ENCODE measurements at regions not wholly inside any gene's neighbourhood (a gene's known extent, or its start where the extent isn't known, plus 50 kb on each side); places are given as distances from the start of the nearest gene placed in this dataset.

DNA sequence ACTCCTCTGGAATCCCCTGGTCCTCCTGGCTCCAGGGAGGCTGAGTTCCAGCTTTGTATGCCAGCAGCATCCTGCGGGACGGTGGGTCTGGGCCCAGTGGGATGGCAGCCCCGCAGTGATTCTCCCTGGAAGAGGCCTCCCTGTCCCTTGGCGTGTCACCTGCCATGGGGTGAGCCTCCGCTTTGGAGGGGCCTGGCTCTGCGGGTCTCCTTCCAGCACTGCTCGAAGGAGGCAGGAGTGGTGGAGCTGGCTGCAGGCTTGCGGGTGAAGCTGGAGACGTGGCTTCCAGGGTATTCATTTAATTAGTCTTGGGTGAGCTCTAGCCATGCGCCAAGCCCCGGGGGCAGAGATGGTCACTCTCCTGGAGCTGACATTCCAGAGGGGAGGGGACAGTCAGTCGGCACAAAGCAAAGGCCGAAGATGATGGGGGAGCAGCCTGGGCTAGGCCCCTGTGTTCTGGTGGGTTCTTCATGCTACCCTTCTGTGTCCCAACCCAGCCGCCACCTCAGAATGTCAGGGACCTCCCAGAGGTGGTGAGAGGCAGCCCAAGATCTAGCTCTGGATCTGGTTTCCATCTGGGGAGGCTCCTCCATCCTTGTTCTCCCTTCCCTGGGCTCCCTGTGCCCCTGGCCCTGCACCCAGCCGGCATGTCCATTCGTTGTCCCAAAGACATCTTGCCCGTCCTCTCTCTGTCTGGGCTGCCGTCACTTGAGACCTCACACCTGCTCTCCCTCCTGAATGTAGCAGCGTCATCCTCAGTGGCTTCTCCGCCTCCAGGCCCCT lies 1332.5 kb downstream of the BRD1 start:
- no peak for ATAC-seq

GRCh38 chr22:48494256-48494967 lies 1333.3 kb downstream of the BRD1 start:
- no peaks in the 10 kb centered on the region for H3K4me1 ChIP-seq (ENCODE audit: insufficient read depth, low read length)
- no peak for DNase-seq
- H2AFZ ChIP-seq (ENCODE audit: low read length), result no peak overlapping the region
- no TSS peak for BruUV-seq (replicated peaks)
- ChIA-PET POLR2A (ENCODE audit: unreplicated experiment) (no interaction called here), CTCF (no interaction called here)
- H3K9me2 ChIP-seq (replicated peaks; ENCODE audit: low read length), result no peaks in the 10 kb centered on the region
- intact Hi-C loops (cut with micrococcal nuclease), result no loop called here
- ATAC-seq, result no peak
- no peak overlapping the region for H3K27ac ChIP-seq (ENCODE audit: low read length)
- H3K36me3 ChIP-seq (ENCODE audit: low read depth, low read length), result no peaks in the 10 kb centered on the region
- no peak overlapping the region for H3K9ac ChIP-seq (ENCODE audit: low read length)
- H3K27me3 ChIP-seq (ENCODE audit: low read length), result peaks cover 13% of the 10 kb centered on the region; the same call in 1 of the 2 replicates
- no peaks in the 10 kb centered on the region for H3K79me2 ChIP-seq (ENCODE audit: low read length)
- no peaks in the 10 kb centered on the region for H3K9me3 ChIP-seq (ENCODE audit: low read length)
- H3F3A ChIP-seq (ENCODE audit: low read length, unreplicated experiment), result no peaks in the 10 kb centered on the region
- H3K4me3 ChIP-seq (ENCODE audit: low read length), result no peak overlapping the region
- no peak overlapping the region for H3K4me2 ChIP-seq (ENCODE audit: low read length)
- TF ChIP-seq EZH2phosphoT487 (IDR thresholded peaks at IDR 0.05; ENCODE audit: borderline replicate concordance, low read length) (no peak), CTCF (conservative IDR thresholded peaks at IDR 0.05; ENCODE audit: low read depth, low read length) (no peak), EZH2 (IDR thresholded peaks at IDR 0.05; ENCODE audit: low read length, unreplicated experiment) (no peak)
- no peaks in the 10 kb centered on the region for H4K20me1 ChIP-seq (ENCODE audit: low read length)

More for the DNA sequence above, 1332.5 kb downstream of the BRD1 start:
- Histone ChIP-seq H3K79me2 (ENCODE audit: low read length) (no peaks in the 10 kb centered on the region), H3K9me2 (replicated peaks; ENCODE audit: low read length) (no peaks in the 10 kb centered on the region), H3K9me3 (ENCODE audit: low read length) (no peaks in the 10 kb centered on the region), H3K36me3 (ENCODE audit: low read depth, low read length) (no peaks in the 10 kb centered on the region), H3K4me3 (ENCODE audit: low read length) (no peak overlapping the region), H3F3A (ENCODE audit: low read length, unreplicated experiment) (no peaks in the 10 kb centered on the region), H4K20me1 (ENCODE audit: low read length) (no peaks in the 10 kb centered on the region), H3K4me2 (ENCODE audit: low read length) (no peak overlapping the region), H3K9ac (ENCODE audit: low read length) (no peak overlapping the region), H2AFZ (ENCODE audit: low read length) (no peak overlapping the region), H3K27me3 (ENCODE audit: low read length) (peaks cover 10% of the 10 kb centered on the region; the same call in 1 of the 2 replicates), H3K4me1 (ENCODE audit: insufficient read depth, low read length) (no peaks in the 10 kb centered on the region), H3K27ac (ENCODE audit: low read length) (no peak overlapping the region)
- ChIA-PET CTCF (no interaction called here), POLR2A (ENCODE audit: unreplicated experiment) (no interaction called here)
- intact Hi-C loops (cut with micrococcal nuclease), result no loop called here
- BruUV-seq (replicated peaks), result no TSS peak
- no peak for TF ChIP-seq EZH2phosphoT487 (IDR thresholded peaks at IDR 0.05; ENCODE audit: borderline replicate concordance, low read length)
- TF ChIP-seq CTCF (conservative IDR thresholded peaks at IDR 0.05; ENCODE audit: low read depth, low read length), result no peak
- TF ChIP-seq EZH2 (IDR thresholded peaks at IDR 0.05; ENCODE audit: low read length, unreplicated experiment), result no peak
- DNase-seq, result no peak

DNA sequence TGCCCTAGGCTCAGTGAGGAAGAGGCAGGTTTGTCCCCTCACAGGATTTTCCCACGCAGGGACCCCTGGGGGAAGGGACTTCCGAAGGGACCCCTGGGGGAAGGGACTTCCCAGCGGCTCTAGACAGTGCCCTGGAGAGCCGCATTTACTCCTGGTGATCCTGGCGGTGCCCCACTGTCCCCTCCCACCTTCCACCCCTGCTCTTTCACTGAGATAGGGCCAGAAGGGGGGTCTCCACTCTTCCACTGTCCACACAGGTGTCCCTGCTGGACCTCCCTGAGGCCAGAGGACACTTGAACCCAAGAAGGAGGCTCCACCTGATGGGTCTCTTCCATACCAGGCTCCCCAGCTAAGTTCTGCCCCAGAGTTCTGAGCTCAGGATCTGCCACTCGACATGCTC lies 1333.9 kb downstream of the BRD1 start:
- ATAC-seq (no peak), DNase-seq (no peak)
- H3K27me3 ChIP-seq (ENCODE audit: low read length), result peaks cover 13% of the 10 kb centered on the region; the same call in 1 of the 2 replicates
- H2AFZ ChIP-seq (ENCODE audit: low read length), result no peak overlapping the region
- no peak overlapping the region for H3K4me3 ChIP-seq (ENCODE audit: low read length)
- no peaks in the 10 kb centered on the region for H3K4me1 ChIP-seq (ENCODE audit: insufficient read depth, low read length)
- no TSS peak for BruUV-seq (replicated peaks)
- ChIA-PET POLR2A (ENCODE audit: unreplicated experiment) (no interaction called here), CTCF (no interaction called here)
- no peaks in the 10 kb centered on the region for H3F3A ChIP-seq (ENCODE audit: low read length, unreplicated experiment)
- H4K20me1 ChIP-seq (ENCODE audit: low read length), result no peaks in the 10 kb centered on the region
- TF ChIP-seq CTCF (conservative IDR thresholded peaks at IDR 0.05; ENCODE audit: low read depth, low read length) (no peak), EZH2 (IDR thresholded peaks at IDR 0.05; ENCODE audit: low read length, unreplicated experiment) (no peak), EZH2phosphoT487 (IDR thresholded peaks at IDR 0.05; ENCODE audit: borderline replicate concordance, low read length) (no peak)
- no peaks in the 10 kb centered on the region for H3K9me2 ChIP-seq (replicated peaks; ENCODE audit: low read length)
- H3K9ac ChIP-seq (ENCODE audit: low read length), result no peak overlapping the region
- H3K4me2 ChIP-seq (ENCODE audit: low read length), result no peak overlapping the region
- no peaks in the 10 kb centered on the region for H3K9me3 ChIP-seq (ENCODE audit: low read length)
- intact Hi-C loops (cut with micrococcal nuclease), result no loop called here
- H3K36me3 ChIP-seq (ENCODE audit: low read depth, low read length), result no peaks in the 10 kb centered on the region
- no peaks in the 10 kb centered on the region for H3K79me2 ChIP-seq (ENCODE audit: low read length)
- no peak overlapping the region for H3K27ac ChIP-seq (ENCODE audit: low read length)

All from PC-3 (cell line).